ENCODE measurements at regions not wholly inside any gene's neighbourhood (a gene's known extent, or its start where the extent isn't known, plus 50 kb on each side); places are given as distances from the start of the nearest gene placed in this dataset.

GRCh38 chr9:31601666-31602065 is 782.8 kb upstream of the ACO1 start:
- DNase-seq (no peak), ATAC-seq (no peak)
- no peak overlapping the region for H3K27ac ChIP-seq
- no peaks in the 10 kb centered on the region for H3K4me1 ChIP-seq
- intact Hi-C loops (cut with DNase I), result no loop called here
- no peaks in the 10 kb centered on the region for H3K9me3 ChIP-seq
- TF ChIP-seq POLR2A (IDR thresholded peaks at IDR 0.05), result no peak
- TF ChIP-seq CTCF (IDR thresholded peaks at IDR 0.05), result no peak
- no peaks in the 10 kb centered on the region for H3K36me3 ChIP-seq
- no peak overlapping the region for H3K4me3 ChIP-seq
- no peaks in the 10 kb centered on the region for H3K27me3 ChIP-seq

GRCh38 chr9:31604531-31604930 is 779.9 kb upstream of the ACO1 start:
- TF ChIP-seq CTCF (IDR thresholded peaks at IDR 0.05) (no peak), POLR2A (IDR thresholded peaks at IDR 0.05) (no peak)
- 42% methylated on average over 1 of the region's 1 CpG for WGBS (ENCODE audit: insufficient coverage, low coverage, low lambda C conversion rate, missing lambda C conversion rate)
- no peak for ATAC-seq
- Histone ChIP-seq H3K27ac (no peak overlapping the region), H3K4me3 (no peak overlapping the region), H3K27me3 (no peaks in the 10 kb centered on the region), H3K4me1 (no peaks in the 10 kb centered on the region), H3K36me3 (no peaks in the 10 kb centered on the region), H3K9me3 (no peaks in the 10 kb centered on the region)
- intact Hi-C loops (cut with DNase I), result no loop called here
- DNase-seq, result no peak

GRCh38 chr9:31605164-31605563 is 779.3 kb upstream of the ACO1 start:
- no peak for TF ChIP-seq CTCF (IDR thresholded peaks at IDR 0.05)
- TF ChIP-seq POLR2A (IDR thresholded peaks at IDR 0.05), result no peak
- Histone ChIP-seq H3K9me3 (no peaks in the 10 kb centered on the region), H3K27ac (no peak overlapping the region), H3K27me3 (no peaks in the 10 kb centered on the region), H3K4me1 (no peaks in the 10 kb centered on the region), H3K4me3 (no peak overlapping the region), H3K36me3 (no peaks in the 10 kb centered on the region)
- DNase-seq (no peak), ATAC-seq (no peak)
- intact Hi-C loops (cut with DNase I), result no loop called here
- 85% methylated on average over 2 of the region's 2 CpGs for WGBS (ENCODE audit: insufficient coverage, low coverage, low lambda C conversion rate, missing lambda C conversion rate)

- Histone ChIP-seq H3K4me1 (no peaks in the 10 kb centered on the region), H3K9me3 (no peaks in the 10 kb centered on the region), H3K27me3 (no peaks in the 10 kb centered on the region), H3K36me3 (no peaks in the 10 kb centered on the region), H3K4me3 (no peak overlapping the region), H3K27ac (no peak overlapping the region)
- no peak for DNase-seq
- 64% methylated on average over 1 of the region's 1 CpG for WGBS (ENCODE audit: insufficient coverage, low coverage, low lambda C conversion rate, missing lambda C conversion rate)
- ATAC-seq, result no peak
- TF ChIP-seq POLR2A (IDR thresholded peaks at IDR 0.05) (no peak), CTCF (IDR thresholded peaks at IDR 0.05) (no peak)
- intact Hi-C loops (cut with DNase I), result no loop called here
Observed at GRCh38 chr9:31606678-31607077, 777.8 kb upstream of the ACO1 start.

GRCh38 chr9:31608416-31608815 is 776.0 kb upstream of the ACO1 start:
- Histone ChIP-seq H3K4me3 (no peak overlapping the region), H3K27me3 (no peaks in the 10 kb centered on the region), H3K27ac (no peak overlapping the region), H3K36me3 (no peaks in the 10 kb centered on the region), H3K4me1 (no peaks in the 10 kb centered on the region), H3K9me3 (no peaks in the 10 kb centered on the region)
- TF ChIP-seq CTCF (IDR thresholded peaks at IDR 0.05) (no peak), POLR2A (IDR thresholded peaks at IDR 0.05) (no peak)
- ATAC-seq, result no peak
- DNase-seq, result no peak
- intact Hi-C loops (cut with DNase I), result no loop called here

All from right lobe of liver (tissue), 6 donors.